ENCODE measurements at regions not wholly inside any gene's neighbourhood (a gene's known extent, or its start where the extent isn't known, plus 50 kb on each side); places are given as distances from the start of the nearest gene placed in this dataset.

- TF ChIP-seq CTCF (IDR thresholded peaks at IDR 0.05) = no peak
- TF ChIP-seq POLR2AphosphoS5 (IDR thresholded peaks at IDR 0.05) = no peak
- TF ChIP-seq POLR2A (IDR thresholded peaks at IDR 0.05) = no peak
- no peak for TF ChIP-seq EP300 (IDR thresholded peaks at IDR 0.05; ENCODE audit: low read depth)
Observed at GRCh38 chr21:23729331-23729730, 1878.0 kb downstream of the MRPL39 start.

Measured in transverse colon (tissue), 4 donors.